HepG2 (cell line): ENCODE measurements at regions not wholly inside any gene's neighbourhood (a gene's known extent, or its start where the extent isn't known, plus 50 kb on each side); places are given as distances from the start of the nearest gene placed in this dataset.
A peak's percentile ranks its signal among the peaks of the same experiment; 100 is the strongest.

ENCODE experiments used
- EEA1 ChIP-seq: sonication (generic); formaldehyde crosslinking; IDR thresholded peaks from 2 replicates; pipeline ENCODE4 v1.5.1; 2020; ENCODE audit warnings: mild to moderate bottlenecking, missing genetic modification reagents, borderline replicate concordance
- FIP1L1 ChIP-seq: fragments of 200-400 bp; formaldehyde crosslinking; IDR thresholded peaks from 2 replicates; pipeline ENCODE4 v1.6.1; 2018; ENCODE audit warnings: low read depth, mild to moderate bottlenecking, low read length, moderate library complexity, borderline replicate concordance; ENCODE audit not compliant: insufficient read depth
- GABPB1 ChIP-seq: IDR thresholded peaks from 2 replicates; pipeline ENCODE4 v1.6.1; 2016; ENCODE audit warnings: mild to moderate bottlenecking, missing genetic modification reagents, moderate library complexity, missing compliant biosample characterization
- KLF11 ChIP-seq: IDR thresholded peaks from 2 replicates; pipeline ENCODE4 v1.6.1; 2016; ENCODE audit warnings: missing compliant biosample characterization
- MAZ ChIP-seq, 2 experiments: sonication (generic) in 1 of 2; formaldehyde crosslinking in 1 of 2; IDR thresholded peaks; 2 replicates each; pipeline versions ENCODE4 v1.5.0 to v1.6.1; 2012 to 2020; ENCODE audit warnings: low read depth in 2 of 2, mild to moderate bottlenecking in 2 of 2, borderline replicate concordance in 1 of 2, improper control_type of control experiment in 1 of 2, low read length in 1 of 2, missing genetic modification reagents in 1 of 2, moderate library complexity in 1 of 2
- MEF2D ChIP-seq: sonication (generic); formaldehyde crosslinking; IDR thresholded peaks from 2 replicates; pipeline ENCODE4 v1.5.1; 2020; ENCODE audit warnings: mild to moderate bottlenecking, missing genetic modification reagents
- MEIS1 ChIP-seq: sonication (generic); formaldehyde crosslinking; IDR thresholded peaks from 2 replicates; pipeline ENCODE4 v1.9.0; 2021; ENCODE audit warnings: mild to moderate bottlenecking, missing genetic modification reagents, moderate library complexity, borderline replicate concordance
- NFATC3 ChIP-seq: sonication (generic); formaldehyde crosslinking; IDR thresholded peaks from 2 replicates; pipeline ENCODE4 v1.5.1; 2020; ENCODE audit warnings: mild to moderate bottlenecking, missing genetic modification reagents
- PCBP2 ChIP-seq: fragments of 200-400 bp; formaldehyde crosslinking; optimal IDR thresholded peaks from 2 replicates; pipeline ENCODE3; 2018; ENCODE audit warnings: low read length, low read depth; ENCODE audit not compliant: poor library complexity, severe bottlenecking
- PHF8 ChIP-seq: sonication (generic); formaldehyde crosslinking; IDR thresholded peaks from 2 replicates; pipeline ENCODE4 v1.5.0; 2020; ENCODE audit warnings: missing genetic modification reagents
- SAP130 ChIP-seq: IDR thresholded peaks from 2 replicates; pipeline ENCODE4 v1.6.1; 2016; ENCODE audit warnings: low read depth
- TRIM24 ChIP-seq: sonication (generic); formaldehyde crosslinking; IDR thresholded peaks from 2 replicates; pipeline ENCODE4 v1.8.0; 2022; ENCODE audit warnings: mild to moderate bottlenecking, missing genetic modification reagents
- ZNF20 ChIP-seq: sonication (generic); formaldehyde crosslinking; IDR thresholded peaks from 2 replicates; pipeline ENCODE4 v1.4.0; 2020; ENCODE audit warnings: mild to moderate bottlenecking, moderate library complexity, missing genetic modification reagents
- ZNF343 ChIP-seq: sonication (generic); formaldehyde crosslinking; IDR thresholded peaks from 2 replicates; pipeline ENCODE4 v1.4.0; 2020; ENCODE audit warnings: mild to moderate bottlenecking, missing genetic modification reagents
- ZNF484 ChIP-seq: sonication (generic); formaldehyde crosslinking; IDR thresholded peaks from 2 replicates; pipeline ENCODE4 v1.5.1; 2020; ENCODE audit warnings: mild to moderate bottlenecking, low read depth, missing genetic modification reagents, borderline replicate concordance
- ZNF556 ChIP-seq: sonication (generic); formaldehyde crosslinking; IDR thresholded peaks from 2 replicates; pipeline ENCODE4 v1.4.0; 2020; ENCODE audit warnings: mild to moderate bottlenecking, missing genetic modification reagents, borderline replicate concordance
- ZNF660 ChIP-seq: sonication (generic); formaldehyde crosslinking; IDR thresholded peaks from 2 replicates; pipeline ENCODE4 v1.5.1; 2020; ENCODE audit warnings: mild to moderate bottlenecking, low read depth, missing genetic modification reagents, borderline replicate concordance
- ZNF768 ChIP-seq: sonication (generic); formaldehyde crosslinking; IDR thresholded peaks from 2 replicates; pipeline ENCODE4 v1.4.0; 2020; ENCODE audit warnings: missing genetic modification reagents
- TF ChIP-seq, protein P1 (sequence below): sonication (generic); formaldehyde crosslinking; IDR thresholded peaks from 2 replicates; pipeline ENCODE4 v1.4.0; 2020; ENCODE audit warnings: mild to moderate bottlenecking, missing genetic modification reagents
- TF ChIP-seq, protein P2 (sequence below): sonication (generic); formaldehyde crosslinking; IDR thresholded peaks from 2 replicates; pipeline ENCODE4 v1.9.0; 2022; ENCODE audit warnings: low read depth, missing genetic modification reagents
- TF ChIP-seq, protein P3 (sequence below): sonication (generic); formaldehyde crosslinking; IDR thresholded peaks from 2 replicates; pipeline ENCODE4 v1.8.0; 2022; ENCODE audit warnings: mild to moderate bottlenecking, missing genetic modification reagents
- TF ChIP-seq, protein P4 (sequence below): sonication (generic); formaldehyde crosslinking; IDR thresholded peaks from 2 replicates; pipeline ENCODE4 v1.5.1; 2020; ENCODE audit warnings: missing genetic modification reagents, mild to moderate bottlenecking, borderline replicate concordance

DNA sequence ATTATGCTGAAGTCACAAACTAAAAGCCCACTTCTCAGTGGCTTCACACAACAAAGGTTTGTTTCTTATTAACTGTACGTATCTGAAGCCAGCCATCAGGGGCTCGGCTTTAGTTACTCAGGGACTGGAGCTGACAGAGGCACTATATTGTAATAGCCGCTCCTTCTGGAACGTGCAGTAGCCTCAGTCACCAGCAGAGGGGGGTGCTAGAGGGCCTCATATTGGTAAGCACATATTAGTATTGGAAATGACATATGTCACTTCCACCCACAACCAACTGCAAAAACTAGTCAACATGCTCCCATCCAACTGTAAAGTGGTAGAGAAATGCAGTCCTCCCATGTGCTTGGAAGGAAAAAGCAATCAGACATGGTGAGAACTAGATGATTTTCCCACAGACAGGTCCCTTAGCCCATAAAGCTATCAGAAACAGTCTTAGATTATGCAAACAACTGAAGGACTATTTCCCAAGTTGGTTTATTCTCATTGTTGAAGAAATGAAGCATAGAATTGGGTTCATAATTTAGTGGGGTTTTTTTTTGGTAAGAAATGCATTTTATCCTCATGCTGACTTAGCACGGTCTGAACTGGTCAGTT, 183.6 kb upstream of the G2E3 start (continued):
- TF ChIP-seq ZNF484 (no peak), FIP1L1 (no peak), ZNF343 (CRISPR knock-in tag) (no peak), PCBP2 (no peak), ZNF768 (CRISPR knock-in tag) (no peak), ZNF556 (CRISPR knock-in tag) (0 out of 2 replicates have a peak, but pooled peaks have one; percentile 37), GABPB1 (no peak), ZNF20 (CRISPR knock-in tag) (no peak), MEF2D (CRISPR knock-in tag) (no peak), MAZ (IDR thresholded peaks at IDR 0.05; ENCODE audit: borderline replicate concordance, low read depth, low read length) (no peak), MAZ (CRISPR knock-in tag; IDR thresholded peaks at IDR 0.05; ENCODE audit: low read depth) (peak; percentile 19; the same call in 1 of the 2 replicates), PHF8 (no peak), SAP130 (no peak), NFATC3 (CRISPR knock-in tag) (no peak), TRIM24 (CRISPR knock-in tag) (no peak), EEA1 (CRISPR knock-in tag) (no peak), KLF11 (CRISPR knock-in tag) (no peak), MEIS1 (CRISPR knock-in tag) (0 out of 2 replicates have a peak, but pooled peaks have one; percentile 31), ZNF660 (CRISPR knock-in tag) (no peak)
- TF ChIP-seq, protein P1, sequence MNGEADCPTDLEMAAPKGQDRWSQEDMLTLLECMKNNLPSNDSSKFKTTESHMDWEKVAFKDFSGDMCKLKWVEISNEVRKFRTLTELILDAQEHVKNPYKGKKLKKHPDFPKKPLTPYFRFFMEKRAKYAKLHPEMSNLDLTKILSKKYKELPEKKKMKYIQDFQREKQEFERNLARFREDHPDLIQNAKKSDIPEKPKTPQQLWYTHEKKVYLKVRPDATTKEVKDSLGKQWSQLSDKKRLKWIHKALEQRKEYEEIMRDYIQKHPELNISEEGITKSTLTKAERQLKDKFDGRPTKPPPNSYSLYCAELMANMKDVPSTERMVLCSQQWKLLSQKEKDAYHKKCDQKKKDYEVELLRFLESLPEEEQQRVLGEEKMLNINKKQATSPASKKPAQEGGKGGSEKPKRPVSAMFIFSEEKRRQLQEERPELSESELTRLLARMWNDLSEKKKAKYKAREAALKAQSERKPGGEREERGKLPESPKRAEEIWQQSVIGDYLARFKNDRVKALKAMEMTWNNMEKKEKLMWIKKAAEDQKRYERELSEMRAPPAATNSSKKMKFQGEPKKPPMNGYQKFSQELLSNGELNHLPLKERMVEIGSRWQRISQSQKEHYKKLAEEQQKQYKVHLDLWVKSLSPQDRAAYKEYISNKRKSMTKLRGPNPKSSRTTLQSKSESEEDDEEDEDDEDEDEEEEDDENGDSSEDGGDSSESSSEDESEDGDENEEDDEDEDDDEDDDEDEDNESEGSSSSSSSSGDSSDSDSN (CRISPR knock-in tag): no peak
- TF ChIP-seq, protein P2, sequence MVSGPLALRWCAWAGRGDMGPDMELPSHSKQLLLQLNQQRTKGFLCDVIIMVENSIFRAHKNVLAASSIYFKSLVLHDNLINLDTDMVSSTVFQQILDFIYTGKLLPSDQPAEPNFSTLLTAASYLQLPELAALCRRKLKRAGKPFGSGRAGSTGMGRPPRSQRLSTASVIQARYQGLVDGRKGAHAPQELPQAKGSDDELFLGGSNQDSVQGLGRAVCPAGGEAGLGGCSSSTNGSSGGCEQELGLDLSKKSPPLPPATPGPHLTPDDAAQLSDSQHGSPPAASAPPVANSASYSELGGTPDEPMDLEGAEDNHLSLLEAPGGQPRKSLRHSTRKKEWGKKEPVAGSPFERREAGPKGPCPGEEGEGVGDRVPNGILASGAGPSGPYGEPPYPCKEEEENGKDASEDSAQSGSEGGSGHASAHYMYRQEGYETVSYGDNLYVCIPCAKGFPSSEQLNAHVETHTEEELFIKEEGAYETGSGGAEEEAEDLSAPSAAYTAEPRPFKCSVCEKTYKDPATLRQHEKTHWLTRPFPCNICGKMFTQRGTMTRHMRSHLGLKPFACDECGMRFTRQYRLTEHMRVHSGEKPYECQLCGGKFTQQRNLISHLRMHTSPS: no peak
- TF ChIP-seq, protein P3, sequence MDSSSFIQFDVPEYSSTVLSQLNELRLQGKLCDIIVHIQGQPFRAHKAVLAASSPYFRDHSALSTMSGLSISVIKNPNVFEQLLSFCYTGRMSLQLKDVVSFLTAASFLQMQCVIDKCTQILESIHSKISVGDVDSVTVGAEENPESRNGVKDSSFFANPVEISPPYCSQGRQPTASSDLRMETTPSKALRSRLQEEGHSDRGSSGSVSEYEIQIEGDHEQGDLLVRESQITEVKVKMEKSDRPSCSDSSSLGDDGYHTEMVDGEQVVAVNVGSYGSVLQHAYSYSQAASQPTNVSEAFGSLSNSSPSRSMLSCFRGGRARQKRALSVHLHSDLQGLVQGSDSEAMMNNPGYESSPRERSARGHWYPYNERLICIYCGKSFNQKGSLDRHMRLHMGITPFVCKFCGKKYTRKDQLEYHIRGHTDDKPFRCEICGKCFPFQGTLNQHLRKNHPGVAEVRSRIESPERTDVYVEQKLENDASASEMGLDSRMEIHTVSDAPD (CRISPR knock-in tag): no peak
- TF ChIP-seq, protein P4, sequence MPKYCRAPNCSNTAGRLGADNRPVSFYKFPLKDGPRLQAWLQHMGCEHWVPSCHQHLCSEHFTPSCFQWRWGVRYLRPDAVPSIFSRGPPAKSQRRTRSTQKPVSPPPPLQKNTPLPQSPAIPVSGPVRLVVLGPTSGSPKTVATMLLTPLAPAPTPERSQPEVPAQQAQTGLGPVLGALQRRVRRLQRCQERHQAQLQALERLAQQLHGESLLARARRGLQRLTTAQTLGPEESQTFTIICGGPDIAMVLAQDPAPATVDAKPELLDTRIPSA (CRISPR knock-in tag): no peak
